GM10248 (cell line): ENCODE measurements at regions not wholly inside any gene's neighbourhood (a gene's known extent, or its start where the extent isn't known, plus 50 kb on each side); places are given as distances from the start of the nearest gene placed in this dataset.

Experiments used
- CTCF ChIA-PET: fragments of 300-600 bp; sonication (Branson Sonifier 250); formaldehyde crosslinking; extraction: SDS; loops from one replicate; lab custom pipeline; 2021; ENCODE audit warnings: antibody characterized with exemption; lab: Yijun Ruan, JAX
- POLR2A ChIA-PET: fragments of 350-650 bp; sonication (Branson Sonifier 250); formaldehyde crosslinking; extraction: SDS; loops from one replicate; lab custom pipeline; 2020; ENCODE audit warnings: antibody characterized with exemption; lab: Yijun Ruan, JAX
- DNase-seq: peaks from one replicate; pipeline ENCODE4 v3.0.0; 2012; ENCODE audit errors: extremely low spot score
- CTCF ChIP-seq: IDR thresholded peaks from 2 replicates; pipeline ENCODE4 v1.5.1; 2012; ENCODE audit warnings: mild to moderate bottlenecking, low read depth; ENCODE audit errors: extremely low read depth, missing control alignments, control extremely low read depth

- no peak for TF ChIP-seq CTCF
- CTCF ChIA-PET = no interaction called here
- POLR2A ChIA-PET = no interaction called here
- DNase-seq = no peak
These were observed 146.9 kb upstream of the DMAC1 start for GRCh38 chr9:7946458-7946857.

GRCh38 chr9:7944572-7944971 lies 145.0 kb upstream of the DMAC1 start:
- DNase-seq = no peak
- ChIA-PET CTCF (no interaction called here), POLR2A (no interaction called here)
- TF ChIP-seq CTCF = no peak

- TF ChIP-seq CTCF = no peak
- DNase-seq = no peak
- POLR2A ChIA-PET = no interaction called here
- CTCF ChIA-PET = interaction anchor here (1.0 to 1.4 kb wide), 2 partner anchors 15 to 20 kb away, joined by 3 read pairs; no protein-coding TSS in a partner anchor
These were observed 138.3 kb upstream of the DMAC1 start for GRCh38 chr9:7937761-7938491.

- DNase-seq = no peak
- CTCF ChIA-PET = interaction anchor here (1.0 to 1.5 kb wide), 2 partner anchors 14 to 33 kb away, joined by 3 read pairs; no protein-coding TSS in a partner anchor
- no peak for TF ChIP-seq CTCF
- POLR2A ChIA-PET = no interaction called here
These were observed 137.4 kb upstream of the DMAC1 start for GRCh38 chr9:7936996-7937395.

GRCh38 chr9:7936163-7936562 lies 136.6 kb upstream of the DMAC1 start:
- TF ChIP-seq CTCF = no peak
- CTCF ChIA-PET = interaction anchor here (1.5 kb wide), 1 partner anchor 32 kb away, joined by 3 read pairs; no protein-coding TSS in a partner anchor
- no peak for DNase-seq
- POLR2A ChIA-PET = no interaction called here

GRCh38 chr9:7935681-7936080 lies 136.1 kb upstream of the DMAC1 start:
- peak; percentile 6 for DNase-seq
- ChIA-PET POLR2A (no interaction called here), CTCF (interaction anchor here (0.9 to 1.5 kb wide), 2 partner anchors 9 to 32 kb away, joined by 3 read pairs; no protein-coding TSS in a partner anchor)
- TF ChIP-seq CTCF = no peak
